MM.1S (cell line): ENCODE measurements at regions not wholly inside any gene's neighbourhood (a gene's known extent, or its start where the extent isn't known, plus 50 kb on each side); places are given as distances from the start of the nearest gene placed in this dataset.

ENCODE experiments used
- DNase-seq: peaks from one replicate; pipeline ENCODE4 v3.0.0-alpha.2; 2015
- H2AFZ ChIP-seq: fragments of 300-600 bp; sonication (generic); 2 replicates; pipeline ENCODE4 v1.6.0; 2016; ENCODE audit warnings: antibody characterized with exemption, low read length
- H3F3A ChIP-seq: fragments of 300-600 bp; sonication (generic); 2 replicates; pipeline ENCODE4 v1.6.1; 2016; ENCODE audit warnings: mild to moderate bottlenecking, antibody characterized with exemption, low read length, moderate library complexity, mixed read lengths; ENCODE audit not compliant: insufficient read depth
- H3K27ac ChIP-seq: fragments of 300-600 bp; sonication (generic); 2 replicates; pipeline ENCODE4 v1.5.1; 2016; ENCODE audit warnings: mild to moderate bottlenecking, low read length
- H3K27me3 ChIP-seq: fragments of 300-600 bp; sonication (generic); replicated peaks from 2 replicates; pipeline ENCODE4 v1.6.0; 2016; ENCODE audit warnings: low read length; ENCODE audit not compliant: insufficient read depth
- H3K36me3 ChIP-seq: fragments of 300-600 bp; sonication (generic); replicated peaks from 2 replicates; pipeline ENCODE4 v1.6.1; 2016; ENCODE audit warnings: mild to moderate bottlenecking, low read length, mixed read lengths; ENCODE audit not compliant: insufficient read depth
- H3K4me1 ChIP-seq: fragments of 300-600 bp; sonication (generic); 2 replicates; pipeline ENCODE4 v1.6.1; 2016; ENCODE audit warnings: low read length, mixed read lengths
- H3K4me2 ChIP-seq: fragments of 300-600 bp; sonication (generic); 2 replicates; pipeline ENCODE4 v1.6.0; 2016; ENCODE audit warnings: low read depth, low read length
- H3K4me3 ChIP-seq: fragments of 300-600 bp; sonication (generic); 2 replicates; pipeline ENCODE4 v1.5.1; 2016; ENCODE audit warnings: low read length, mixed read lengths
- H3K79me2 ChIP-seq: fragments of 300-600 bp; sonication (generic); 2 replicates; pipeline ENCODE4 v1.6.1; 2016; ENCODE audit warnings: mixed run types, low read length, mixed read lengths
- H3K9ac ChIP-seq: fragments of 300-600 bp; sonication (generic); 2 replicates; pipeline ENCODE4 v1.6.1; 2016; ENCODE audit warnings: low read length, mixed read lengths
- H3K9me2 ChIP-seq: fragments of 300-600 bp; sonication (generic); replicated peaks from 2 replicates; pipeline ENCODE4 v1.6.1; 2016; ENCODE audit warnings: mild to moderate bottlenecking, low read length, mixed read lengths; ENCODE audit not compliant: insufficient read depth
- H3K9me3 ChIP-seq: fragments of 300-600 bp; sonication (generic); replicated peaks from 2 replicates; pipeline ENCODE4 v1.6.1; 2016; ENCODE audit warnings: mild to moderate bottlenecking, low read length, mixed read lengths; ENCODE audit not compliant: insufficient read depth
- H4K20me1 ChIP-seq: fragments of 300-600 bp; sonication (generic); 2 replicates; pipeline ENCODE4 v1.6.1; 2016; ENCODE audit warnings: mild to moderate bottlenecking, low read length, moderate library complexity, mixed read lengths; ENCODE audit not compliant: insufficient read depth
- EZH2 ChIP-seq: fragments of 300-600 bp; sonication (generic); optimal IDR thresholded peaks from 2 replicates; pipeline ENCODE3; 2017; ENCODE audit warnings: low read depth, mild to moderate bottlenecking, antibody characterized with exemption, low read length, mixed read lengths
- EZH2phosphoT487 ChIP-seq: fragments of 300-600 bp; sonication (generic); IDR thresholded peaks from 2 replicates; pipeline ENCODE4 v1.6.1; 2018; ENCODE audit warnings: antibody characterized with exemption, low read length
- TF ChIP-seq, protein P1 (sequence below): fragments of 300-600 bp; sonication (generic); IDR thresholded peaks from 2 replicates; pipeline ENCODE4 v1.5.1; 2016; ENCODE audit warnings: antibody characterized with exemption, low read length, mixed read lengths

DNA sequence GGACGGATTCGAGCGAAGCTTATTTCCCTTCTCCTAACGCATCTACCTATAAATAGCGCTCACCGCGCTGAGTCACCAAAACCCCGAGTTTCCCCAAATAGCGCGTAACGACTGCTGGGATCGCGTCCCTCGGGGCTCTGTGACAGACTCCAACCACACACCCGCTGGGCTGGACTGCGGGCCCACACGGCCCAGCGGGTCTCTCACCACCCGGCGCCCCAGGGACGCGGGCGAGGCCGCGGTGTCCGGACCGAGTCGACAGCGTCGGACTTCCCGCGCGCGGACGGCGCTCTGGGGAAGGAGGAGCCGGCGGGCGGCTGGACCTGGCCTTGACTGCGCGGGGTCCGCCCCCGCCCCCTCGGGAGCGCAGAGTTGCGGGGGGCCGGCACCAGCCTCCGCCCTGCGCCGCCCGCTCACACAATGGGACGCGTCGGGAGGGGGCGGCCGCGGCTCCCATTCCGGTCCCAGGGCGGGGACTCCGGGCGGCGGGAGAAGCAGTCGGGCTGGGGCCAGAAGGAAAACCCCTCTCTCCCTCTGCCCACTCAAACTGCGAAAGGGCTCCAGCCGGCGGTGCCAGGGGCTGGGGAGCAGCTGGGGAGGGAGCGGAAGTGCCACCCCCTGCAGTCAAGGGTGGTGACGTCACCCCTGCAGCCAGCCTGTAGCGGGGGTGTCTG, 108.8 kb downstream of the KCNRG start:
- DNase-seq = peak; percentile 53
- H4K20me1 ChIP-seq = no peaks in the 10 kb centered on the region
- peak overlapping the region; percentile 82 for H3K9ac ChIP-seq
- TF ChIP-seq EZH2 = no peak
- no peak for TF ChIP-seq EZH2phosphoT487
- TF ChIP-seq, protein P1, sequence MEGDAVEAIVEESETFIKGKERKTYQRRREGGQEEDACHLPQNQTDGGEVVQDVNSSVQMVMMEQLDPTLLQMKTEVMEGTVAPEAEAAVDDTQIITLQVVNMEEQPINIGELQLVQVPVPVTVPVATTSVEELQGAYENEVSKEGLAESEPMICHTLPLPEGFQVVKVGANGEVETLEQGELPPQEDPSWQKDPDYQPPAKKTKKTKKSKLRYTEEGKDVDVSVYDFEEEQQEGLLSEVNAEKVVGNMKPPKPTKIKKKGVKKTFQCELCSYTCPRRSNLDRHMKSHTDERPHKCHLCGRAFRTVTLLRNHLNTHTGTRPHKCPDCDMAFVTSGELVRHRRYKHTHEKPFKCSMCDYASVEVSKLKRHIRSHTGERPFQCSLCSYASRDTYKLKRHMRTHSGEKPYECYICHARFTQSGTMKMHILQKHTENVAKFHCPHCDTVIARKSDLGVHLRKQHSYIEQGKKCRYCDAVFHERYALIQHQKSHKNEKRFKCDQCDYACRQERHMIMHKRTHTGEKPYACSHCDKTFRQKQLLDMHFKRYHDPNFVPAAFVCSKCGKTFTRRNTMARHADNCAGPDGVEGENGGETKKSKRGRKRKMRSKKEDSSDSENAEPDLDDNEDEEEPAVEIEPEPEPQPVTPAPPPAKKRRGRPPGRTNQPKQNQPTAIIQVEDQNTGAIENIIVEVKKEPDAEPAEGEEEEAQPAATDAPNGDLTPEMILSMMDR = no peak
- peaks cover 44% of the 10 kb centered on the region for H3K79me2 ChIP-seq
- H3K27me3 ChIP-seq = no peaks in the 10 kb centered on the region
- no peaks in the 10 kb centered on the region for H3K36me3 ChIP-seq
- H3K4me2 ChIP-seq = peak overlapping the region; percentile 77
- H3F3A ChIP-seq = peaks cover 13% of the 10 kb centered on the region
- H3K9me2 ChIP-seq = no peaks in the 10 kb centered on the region
- peaks cover 30% of the 10 kb centered on the region for H3K4me1 ChIP-seq
- no peaks in the 10 kb centered on the region for H3K9me3 ChIP-seq
- H3K27ac ChIP-seq = peak overlapping the region; percentile 97
- no peak overlapping the region for H2AFZ ChIP-seq
- peak overlapping the region; percentile 77 for H3K4me3 ChIP-seq

DNA sequence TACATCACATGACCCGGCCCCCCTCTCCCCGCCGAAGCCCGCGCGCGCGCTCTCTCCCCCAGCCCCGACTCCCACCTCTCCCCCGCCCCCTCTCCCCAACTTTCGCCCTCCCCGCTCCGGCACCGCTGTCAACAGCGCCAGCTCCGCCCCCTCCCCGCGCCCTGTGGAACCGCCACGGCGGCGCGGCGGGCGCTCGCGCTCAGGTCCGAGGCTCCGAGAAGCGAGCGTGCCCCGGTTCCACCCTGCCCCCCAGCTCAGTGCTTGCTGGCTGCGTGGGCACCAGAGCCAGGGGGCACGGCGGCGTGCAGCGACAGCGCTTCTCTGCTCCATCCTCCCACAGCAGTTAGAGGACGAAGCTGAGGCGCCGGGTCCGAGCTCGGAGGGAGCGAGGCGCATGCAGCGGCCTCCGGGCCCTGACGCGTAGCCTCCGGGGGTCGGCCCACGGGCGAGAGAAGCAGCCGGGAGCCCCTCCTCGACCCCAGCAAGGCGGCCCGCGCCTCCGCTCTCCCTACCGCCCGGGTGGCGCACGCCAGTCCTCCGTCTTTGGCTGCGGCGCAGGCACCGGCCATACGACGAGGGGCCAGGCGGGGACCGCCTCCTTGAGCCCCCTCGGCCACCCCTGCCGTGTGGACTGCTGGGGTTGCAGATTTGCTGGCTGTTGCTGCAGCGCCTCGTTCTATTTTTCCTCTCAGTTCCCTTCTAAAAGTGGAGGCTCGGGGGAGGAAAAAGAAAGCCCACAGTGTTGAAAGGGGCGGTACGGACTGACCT, 109.5 kb downstream of the KCNRG start:
- no peak for TF ChIP-seq EZH2phosphoT487
- TF ChIP-seq EZH2 = no peak
- TF ChIP-seq, protein P1 = no peak
- H3K4me3 ChIP-seq = peak overlapping the region; percentile 77
- no peaks in the 10 kb centered on the region for H4K20me1 ChIP-seq
- H3K9ac ChIP-seq = peak overlapping the region; percentile 98
- H3K27ac ChIP-seq = peak overlapping the region; percentile 97
- DNase-seq = peak; percentile 84
- H3K4me1 ChIP-seq = peaks cover 30% of the 10 kb centered on the region
- H3K27me3 ChIP-seq = no peaks in the 10 kb centered on the region
- H3K9me3 ChIP-seq = no peaks in the 10 kb centered on the region
- H3K4me2 ChIP-seq = peak overlapping the region; percentile 60; the same call in 1 of the 2 replicates
- no peaks in the 10 kb centered on the region for H3K9me2 ChIP-seq
- peaks cover 20% of the 10 kb centered on the region for H3F3A ChIP-seq
- peaks cover 40% of the 10 kb centered on the region for H3K79me2 ChIP-seq
- no peaks in the 10 kb centered on the region for H3K36me3 ChIP-seq
- peak overlapping the region; percentile 27; the same call in 1 of the 2 replicates for H2AFZ ChIP-seq

DNA sequence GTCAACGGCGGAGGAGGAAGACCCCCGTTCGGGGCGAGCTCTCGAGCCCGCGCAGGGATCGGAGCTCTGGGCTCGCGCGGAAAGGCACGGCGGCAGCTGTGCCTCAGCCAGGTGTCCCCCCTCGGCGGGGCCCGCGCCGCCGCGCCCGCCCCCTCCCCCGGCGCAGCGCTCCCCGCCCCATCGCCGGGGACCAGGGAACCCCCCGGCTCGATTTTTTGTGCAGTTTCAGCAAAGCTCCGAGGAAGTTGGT, 110.0 kb downstream of the KCNRG start:
- H4K20me1 ChIP-seq = no peaks in the 10 kb centered on the region
- H3K9ac ChIP-seq = peak overlapping the region; percentile 98
- peaks cover 35% of the 10 kb centered on the region for H3K79me2 ChIP-seq
- H3K27me3 ChIP-seq = no peaks in the 10 kb centered on the region
- DNase-seq = no peak
- no peaks in the 10 kb centered on the region for H3K9me3 ChIP-seq
- peak overlapping the region; percentile 97 for H3K27ac ChIP-seq
- H3K4me1 ChIP-seq = peaks cover 30% of the 10 kb centered on the region
- H3K9me2 ChIP-seq = no peaks in the 10 kb centered on the region
- H2AFZ ChIP-seq = peak overlapping the region; percentile 27; the same call in 1 of the 2 replicates
- TF ChIP-seq EZH2 = no peak
- TF ChIP-seq, protein P1 = no peak
- TF ChIP-seq EZH2phosphoT487 = no peak
- no peaks in the 10 kb centered on the region for H3K36me3 ChIP-seq
- peaks cover 22% of the 10 kb centered on the region for H3F3A ChIP-seq
- peak overlapping the region; percentile 77 for H3K4me3 ChIP-seq
- H3K4me2 ChIP-seq = peak overlapping the region; percentile 60; the same call in 1 of the 2 replicates
